Neural progenitor cell (in vitro differentiated cells): ENCODE measurements at regions not wholly inside any gene's neighbourhood (a gene's known extent, or its start where the extent isn't known, plus 50 kb on each side); places are given as distances from the start of the nearest gene placed in this dataset.
"Not testable (repeated sequence)": the region's sequence is repeated elsewhere in the genome, so short reads cannot be mapped to it uniquely, and the experiment has no call there.

Source experiments
- DNase-seq: peaks from one replicate; pipeline ENCODE4 v3.0.0-alpha.2; 2016; ENCODE audit warnings: low spot score
- H2AFZ ChIP-seq: fragments of 200-600 bp; sonication (generic); replicated peaks from 2 replicates; pipeline ENCODE4 v1.6.1; 2016; ENCODE audit warnings: antibody characterized with exemption
- H3F3A ChIP-seq: fragments of 200-600 bp; sonication (generic); 2 replicates; pipeline ENCODE4 v1.6.1; 2016; ENCODE audit warnings: antibody characterized with exemption, low read depth
- H3K27ac ChIP-seq: fragments of 200-600 bp; sonication (generic); 2 replicates; pipeline ENCODE4 v1.5.1; 2016; ENCODE audit warnings: mild to moderate bottlenecking
- H3K27me3 ChIP-seq: fragments of 200-600 bp; sonication (generic); 2 replicates; pipeline ENCODE4 v1.6.1; 2016; ENCODE audit warnings: mild to moderate bottlenecking, moderate library complexity
- H3K36me3 ChIP-seq: fragments of 200-600 bp; sonication (generic); 2 replicates; pipeline ENCODE4 v1.5.1; 2016
- H3K4me1 ChIP-seq: fragments of 200-600 bp; sonication (generic); 2 replicates; pipeline ENCODE4 v1.6.1; 2016; ENCODE audit warnings: mixed run types
- H3K4me2 ChIP-seq: fragments of 200-600 bp; sonication (generic); 2 replicates; pipeline ENCODE4 v1.6.1; 2016
- H3K4me3 ChIP-seq: fragments of 200-600 bp; sonication (generic); 2 replicates; pipeline ENCODE4 v1.5.1; 2016
- H3K79me2 ChIP-seq: fragments of 200-600 bp; sonication (generic); 2 replicates; pipeline ENCODE4 v1.6.1; 2016; ENCODE audit warnings: low read depth
- H3K9ac ChIP-seq: fragments of 200-600 bp; sonication (generic); 2 replicates; pipeline ENCODE4 v1.6.1; 2016
- H3K9me3 ChIP-seq: fragments of 200-600 bp; sonication (generic); 2 replicates; pipeline ENCODE4 v1.5.1; 2016; ENCODE audit warnings: low read depth
- H4K20me1 ChIP-seq: fragments of 200-600 bp; sonication (generic); 2 replicates; pipeline ENCODE4 v1.6.1; 2016; ENCODE audit warnings: low read depth
- H3K27ac Mint-ChIP-seq: 3 replicates; pipeline ENCODE4 v1.8.0; 2021; ENCODE audit warnings: mixed read lengths
- H3K27me3 Mint-ChIP-seq: 2 replicates; pipeline ENCODE4 v1.8.0; 2022; ENCODE audit warnings: low read depth, mild to moderate bottlenecking, inconsistent platforms, moderate library complexity, mixed read lengths; ENCODE audit not compliant: insufficient read depth
- H3K36me3 Mint-ChIP-seq: 3 replicates; pipeline ENCODE4 v1.8.0; 2021; ENCODE audit warnings: mixed read lengths
- H3K4me1 Mint-ChIP-seq: 3 replicates; pipeline ENCODE4 v1.8.0; 2021; ENCODE audit warnings: mixed read lengths
- H3K4me3 Mint-ChIP-seq: 3 replicates; pipeline ENCODE4 v1.8.0; 2021; ENCODE audit warnings: mild to moderate bottlenecking, moderate library complexity, mixed read lengths
- H3K9me3 Mint-ChIP-seq: 3 replicates; pipeline ENCODE4 v1.8.0; 2020; ENCODE audit warnings: mixed read lengths
- CTCF ChIP-seq: fragments of 200-600 bp; sonication (generic); IDR thresholded peaks from 2 replicates; pipeline ENCODE4 v1.5.1; 2017; ENCODE audit warnings: antibody characterized with exemption, mild to moderate bottlenecking
- EZH2 ChIP-seq: fragments of 200-600 bp; sonication (generic); IDR thresholded peaks from 2 replicates; pipeline ENCODE4 v1.6.1; 2017; ENCODE audit warnings: antibody characterized with exemption, mild to moderate bottlenecking, moderate library complexity
- EZH2phosphoT487 ChIP-seq: fragments of 200-600 bp; sonication (generic); IDR thresholded peaks from 2 replicates; pipeline ENCODE4 v1.6.1; 2017; ENCODE audit warnings: antibody characterized with exemption

- Histone ChIP-seq H3F3A (no peaks in the 10 kb centered on the region), H4K20me1 (no peaks in the 10 kb centered on the region), H3K36me3 (no peaks in the 10 kb centered on the region), H2AFZ (no peak overlapping the region), H3K79me2 (no peaks in the 10 kb centered on the region), H3K4me1 (no peaks in the 10 kb centered on the region), H3K9ac (no peak overlapping the region), H3K4me3 (no peak overlapping the region), H3K4me2 (no peak overlapping the region), H3K9me3 (no peaks in the 10 kb centered on the region), H3K27ac (no peak overlapping the region), H3K27me3 (no peaks in the 10 kb centered on the region)
- H3K4me1 Mint-ChIP-seq = no peaks in the 10 kb centered on the region
- H3K9me3 Mint-ChIP-seq = peaks cover 21% of the 10 kb centered on the region
- peaks cover 2% of the 10 kb centered on the region for H3K27me3 Mint-ChIP-seq
- H3K27ac Mint-ChIP-seq = no peak overlapping the region
- H3K4me3 Mint-ChIP-seq = no peak overlapping the region
- TF ChIP-seq CTCF = no peak
- no peak for TF ChIP-seq EZH2phosphoT487
- no peak for TF ChIP-seq EZH2
- no peaks in the 10 kb centered on the region for H3K36me3 Mint-ChIP-seq
- no peak for DNase-seq
Observed at GRCh38 chrX:142428916-142429315, 223.8 kb upstream of the MAGEC2 start.

GRCh38 chrX:142390998-142391397 is 185.9 kb upstream of the MAGEC2 start:
- not testable (repeated sequence) for H3K79me2 ChIP-seq, H3K36me3 ChIP-seq, H3K4me2 ChIP-seq, H3K27me3 Mint-ChIP-seq, H4K20me1 ChIP-seq, DNase-seq, H3K9me3 Mint-ChIP-seq, H3K27ac Mint-ChIP-seq, H2AFZ ChIP-seq, H3K4me3 Mint-ChIP-seq, H3K36me3 Mint-ChIP-seq, H3K27ac ChIP-seq, H3K9me3 ChIP-seq, H3F3A ChIP-seq, H3K4me3 ChIP-seq, H3K4me1 Mint-ChIP-seq, H3K9ac ChIP-seq, H3K4me1 ChIP-seq, H3K27me3 ChIP-seq

GRCh38 chrX:142363501-142363900 is 158.4 kb upstream of the MAGEC2 start:
- Histone ChIP-seq H3K4me2 (no peak overlapping the region), H3K9me3 (no peaks in the 10 kb centered on the region), H3K36me3 (no peaks in the 10 kb centered on the region), H3K79me2 (no peaks in the 10 kb centered on the region), H3K27me3 (no peaks in the 10 kb centered on the region), H3K4me1 (no peaks in the 10 kb centered on the region), H3K27ac (no peak overlapping the region), H4K20me1 (no peaks in the 10 kb centered on the region), H3K4me3 (no peak overlapping the region), H2AFZ (no peak overlapping the region), H3K9ac (no peak overlapping the region), H3F3A (no peaks in the 10 kb centered on the region)
- Mint-ChIP-seq H3K27ac (no peak overlapping the region), H3K36me3 (no peaks in the 10 kb centered on the region), H3K4me1 (no peaks in the 10 kb centered on the region), H3K9me3 (no peaks in the 10 kb centered on the region), H3K27me3 (no peaks in the 10 kb centered on the region), H3K4me3 (no peak overlapping the region)
- no peak for DNase-seq
- TF ChIP-seq EZH2phosphoT487 = no peak
- no peak for TF ChIP-seq EZH2
- no peak for TF ChIP-seq CTCF

GRCh38 chrX:142359331-142359730 is 154.2 kb upstream of the MAGEC2 start:
- H3K4me1 ChIP-seq = no peaks in the 10 kb centered on the region
- H3K36me3 Mint-ChIP-seq = no peaks in the 10 kb centered on the region
- H3K27me3 ChIP-seq = no peaks in the 10 kb centered on the region
- no peaks in the 10 kb centered on the region for H3K9me3 ChIP-seq
- H3K79me2 ChIP-seq = no peaks in the 10 kb centered on the region
- DNase-seq = no peak
- no peak for TF ChIP-seq EZH2
- TF ChIP-seq CTCF = no peak
- H3K9ac ChIP-seq = no peak overlapping the region
- no peaks in the 10 kb centered on the region for H3F3A ChIP-seq
- H3K36me3 ChIP-seq = no peaks in the 10 kb centered on the region
- H3K4me3 ChIP-seq = no peak overlapping the region
- no peak overlapping the region for H3K27ac ChIP-seq
- no peaks in the 10 kb centered on the region for H3K4me1 Mint-ChIP-seq
- no peaks in the 10 kb centered on the region for H4K20me1 ChIP-seq
- H3K27ac Mint-ChIP-seq = no peak overlapping the region
- H3K4me3 Mint-ChIP-seq = no peak overlapping the region
- no peaks in the 10 kb centered on the region for H3K27me3 Mint-ChIP-seq
- H3K4me2 ChIP-seq = no peak overlapping the region
- H2AFZ ChIP-seq = no peak overlapping the region
- no peaks in the 10 kb centered on the region for H3K9me3 Mint-ChIP-seq
